ENCODE measurements at regions not wholly inside any gene's neighbourhood (a gene's known extent, or its start where the extent isn't known, plus 50 kb on each side); places are given as distances from the start of the nearest gene placed in this dataset.

DNA sequence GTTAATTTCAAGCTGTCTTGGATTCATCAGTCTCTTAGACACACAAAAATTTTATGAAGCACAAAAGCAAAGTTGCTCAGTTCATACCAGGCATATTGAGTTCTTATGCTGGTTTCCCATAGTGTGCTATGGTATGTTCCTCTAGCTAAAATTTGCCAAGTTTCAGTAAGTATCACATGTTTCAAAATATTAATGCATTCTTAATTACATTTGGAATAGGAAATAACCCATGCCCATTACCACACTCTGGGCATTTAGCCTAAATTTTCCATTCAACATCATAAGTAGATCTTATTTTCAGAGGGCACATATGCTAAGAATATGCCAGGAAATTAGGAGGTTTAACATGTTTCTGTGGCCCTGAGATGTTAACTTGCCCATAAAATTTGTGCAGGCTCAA, 289.9 kb downstream of the SHOX2 start:
- no peak overlapping the region for H3K4me3 ChIP-seq (ENCODE audit: low read depth, low read length)
- TF ChIP-seq CTCF (IDR thresholded peaks at IDR 0.05; ENCODE audit: borderline replicate concordance, insufficient read depth, low read depth, low read length), result no peak

GRCh38 chr3:157815739-157816138, 290.5 kb downstream of the SHOX2 start:
- TF ChIP-seq CTCF (IDR thresholded peaks at IDR 0.05; ENCODE audit: borderline replicate concordance, insufficient read depth, low read depth, low read length), result no peak
- H3K4me3 ChIP-seq (ENCODE audit: low read depth, low read length), result no peak overlapping the region

DNA sequence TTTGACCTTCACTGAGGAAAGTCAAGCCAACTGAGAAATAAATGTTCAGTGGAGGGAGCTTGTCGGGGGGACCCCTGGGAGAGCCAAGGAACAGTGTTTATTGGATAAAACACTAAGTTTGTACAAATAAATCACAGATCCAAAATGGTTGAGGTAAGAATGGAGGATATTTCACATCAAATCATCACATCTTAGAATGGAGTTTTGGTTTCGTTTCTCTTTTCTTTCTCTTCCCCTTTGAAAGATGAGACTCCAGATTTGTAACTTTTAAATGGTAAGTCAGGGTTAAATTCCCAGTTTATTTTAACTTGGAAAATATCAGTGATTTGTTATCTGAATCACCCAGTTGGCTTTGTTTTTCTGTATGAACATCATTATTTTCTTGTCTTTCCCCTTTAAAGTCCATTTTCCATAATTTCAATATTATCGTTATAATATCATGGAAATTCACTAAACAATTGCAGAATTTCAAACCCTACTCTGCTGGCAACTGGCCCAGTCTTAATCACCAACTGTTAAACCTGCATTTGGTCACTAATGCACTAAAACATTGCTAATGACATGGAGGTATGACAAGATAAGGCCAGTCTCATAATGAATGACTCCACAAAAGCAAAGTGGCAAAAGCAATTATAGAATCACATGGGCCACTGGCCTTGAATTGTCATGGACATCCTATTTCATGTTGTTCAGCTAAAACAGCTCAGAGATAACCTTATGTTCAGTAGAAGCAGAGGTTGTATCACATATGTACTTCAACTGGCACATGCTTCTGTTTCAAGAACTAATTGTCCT, 295.1 kb downstream of the SHOX2 start:
- H3K4me3 ChIP-seq (ENCODE audit: low read depth, low read length), result no peak overlapping the region
- no peak for TF ChIP-seq CTCF (IDR thresholded peaks at IDR 0.05; ENCODE audit: borderline replicate concordance, insufficient read depth, low read depth, low read length)

GRCh38 chr3:157807280-157807679, 298.9 kb downstream of the SHOX2 start:
- no peak for TF ChIP-seq CTCF (IDR thresholded peaks at IDR 0.05; ENCODE audit: borderline replicate concordance, insufficient read depth, low read depth, low read length)
- H3K4me3 ChIP-seq (ENCODE audit: low read depth, low read length), result no peak overlapping the region

DNA sequence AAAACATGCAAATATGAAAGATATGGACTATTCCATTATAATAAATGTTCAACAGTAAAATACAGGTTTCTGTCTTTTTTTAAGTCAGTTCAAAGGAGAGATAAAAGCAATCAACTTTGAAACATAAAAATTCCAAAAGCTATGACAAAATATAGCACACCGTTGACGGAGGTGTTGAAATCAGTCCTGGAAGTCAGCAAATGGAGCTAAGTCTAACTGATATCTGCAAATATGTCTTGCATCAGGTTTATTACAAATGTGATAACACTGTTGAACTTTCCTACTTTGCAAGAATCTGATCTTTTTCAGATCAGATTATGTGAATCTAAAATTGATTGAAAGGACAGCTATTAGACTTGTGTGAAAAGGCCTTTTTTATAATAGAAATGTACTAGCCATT, 300.7 kb downstream of the SHOX2 start:
- no peak for TF ChIP-seq CTCF (IDR thresholded peaks at IDR 0.05; ENCODE audit: borderline replicate concordance, insufficient read depth, low read depth, low read length)
- H3K4me3 ChIP-seq (ENCODE audit: low read depth, low read length), result no peak overlapping the region

GRCh38 chr3:157794771-157795170, 291.6 kb upstream of the VEPH1 start:
- TF ChIP-seq CTCF (IDR thresholded peaks at IDR 0.05; ENCODE audit: borderline replicate concordance, insufficient read depth, low read depth, low read length), result no peak
- no peak overlapping the region for H3K4me3 ChIP-seq (ENCODE audit: low read depth, low read length)

GRCh38 chr3:157793745-157794144, 290.5 kb upstream of the VEPH1 start:
- no peak overlapping the region for H3K4me3 ChIP-seq (ENCODE audit: low read depth, low read length)
- no peak for TF ChIP-seq CTCF (IDR thresholded peaks at IDR 0.05; ENCODE audit: borderline replicate concordance, insufficient read depth, low read depth, low read length)
